ENCODE measurements at regions not wholly inside any gene's neighbourhood (a gene's known extent, or its start where the extent isn't known, plus 50 kb on each side); places are given as distances from the start of the nearest gene placed in this dataset.

GRCh38 chr2:102083393-102083703, 59.2 kb upstream of the IL1R1 start:
- Histone ChIP-seq H3K27ac (no peak overlapping the region), H3K27me3 (no peaks in the 10 kb centered on the region), H3K4me1 (peaks cover 4% of the 10 kb centered on the region), H3K9me3 (no peaks in the 10 kb centered on the region), H3K36me3 (no peaks in the 10 kb centered on the region), H3K4me3 (no peak overlapping the region)
- DNase-seq (ENCODE audit: low spot score in 2 of 2): no peak
- TF ChIP-seq POLR2A (IDR thresholded peaks at IDR 0.05) (no peak), CTCF (IDR thresholded peaks at IDR 0.05) (no peak), POLR2AphosphoS5 (IDR thresholded peaks at IDR 0.05) (no peak), EP300 (IDR thresholded peaks at IDR 0.05) (no peak)
- 86% methylated on average over 3 of the region's 3 CpGs for WGBS

GRCh38 chr2:102084651-102085050, 57.9 kb upstream of the IL1R1 start:
- DNase-seq (ENCODE audit: low spot score in 2 of 2): no peak
- H3K36me3 ChIP-seq: no peaks in the 10 kb centered on the region
- H3K4me3 ChIP-seq: no peak overlapping the region
- TF ChIP-seq EP300 (IDR thresholded peaks at IDR 0.05) (no peak), CTCF (IDR thresholded peaks at IDR 0.05) (no peak), POLR2A (IDR thresholded peaks at IDR 0.05) (no peak), POLR2AphosphoS5 (IDR thresholded peaks at IDR 0.05) (no peak)
- no peaks in the 10 kb centered on the region for H3K9me3 ChIP-seq
- no peak overlapping the region for H3K27ac ChIP-seq
- WGBS: 90% methylated on average over 2 of the region's 2 CpGs
- H3K27me3 ChIP-seq: no peaks in the 10 kb centered on the region
- H3K4me1 ChIP-seq: peaks cover 4% of the 10 kb centered on the region

- Histone ChIP-seq H3K27me3 (no peaks in the 10 kb centered on the region), H3K4me3 (no peak overlapping the region), H3K27ac (no peak overlapping the region), H3K4me1 (peaks cover 4% of the 10 kb centered on the region), H3K36me3 (no peaks in the 10 kb centered on the region), H3K9me3 (no peaks in the 10 kb centered on the region)
- DNase-seq (ENCODE audit: low spot score in 2 of 2): no peak
- WGBS: 85% methylated on average over 1 of the region's 1 CpG
- TF ChIP-seq EP300 (IDR thresholded peaks at IDR 0.05) (no peak), POLR2AphosphoS5 (IDR thresholded peaks at IDR 0.05) (no peak), POLR2A (IDR thresholded peaks at IDR 0.05) (no peak), CTCF (IDR thresholded peaks at IDR 0.05) (no peak)
Measured at GRCh38 chr2:102085238-102085637, 57.3 kb upstream of the IL1R1 start.

- no peak for DNase-seq (ENCODE audit: low spot score in 2 of 2)
- Histone ChIP-seq H3K27ac (no peak overlapping the region), H3K36me3 (no peaks in the 10 kb centered on the region), H3K4me1 (peaks cover 4% of the 10 kb centered on the region), H3K4me3 (no peak overlapping the region), H3K9me3 (no peaks in the 10 kb centered on the region), H3K27me3 (no peaks in the 10 kb centered on the region)
- TF ChIP-seq EP300 (IDR thresholded peaks at IDR 0.05) (no peak), POLR2AphosphoS5 (IDR thresholded peaks at IDR 0.05) (no peak), CTCF (IDR thresholded peaks at IDR 0.05) (no peak), POLR2A (IDR thresholded peaks at IDR 0.05) (no peak)
- 54% methylated on average over 6 of the region's 6 CpGs for WGBS
Measured at GRCh38 chr2:102086150-102086872, 56.2 kb upstream of the IL1R1 start.

- no peaks in the 10 kb centered on the region for H3K36me3 ChIP-seq
- no peaks in the 10 kb centered on the region for H3K9me3 ChIP-seq
- no peak overlapping the region for H3K4me3 ChIP-seq
- H3K4me1 ChIP-seq: no peaks in the 10 kb centered on the region
- no peak overlapping the region for H3K27ac ChIP-seq
- DNase-seq (ENCODE audit: low spot score in 2 of 2): no peak
- H3K27me3 ChIP-seq: no peaks in the 10 kb centered on the region
- TF ChIP-seq EP300 (IDR thresholded peaks at IDR 0.05) (no peak), POLR2AphosphoS5 (IDR thresholded peaks at IDR 0.05) (no peak), POLR2A (IDR thresholded peaks at IDR 0.05) (no peak), CTCF (IDR thresholded peaks at IDR 0.05) (no peak)
Measured at GRCh38 chr2:102091121-102091520, 51.4 kb upstream of the IL1R1 start.
